HT1080 (cell line): ENCODE measurements at regions not wholly inside any gene's neighbourhood (a gene's known extent, or its start where the extent isn't known, plus 50 kb on each side); places are given as distances from the start of the nearest gene placed in this dataset.
A peak's percentile ranks its signal among the peaks of the same experiment; 100 is the strongest.
"Not testable (repeated sequence)": the region's sequence is repeated elsewhere in the genome, so short reads cannot be mapped to it uniquely, and the experiment has no call there.

Experiments
- DNase-seq: peaks from one replicate; pipeline ENCODE4 v3.0.0-alpha.2; 2015; ENCODE audit warnings: low read depth

DNA sequence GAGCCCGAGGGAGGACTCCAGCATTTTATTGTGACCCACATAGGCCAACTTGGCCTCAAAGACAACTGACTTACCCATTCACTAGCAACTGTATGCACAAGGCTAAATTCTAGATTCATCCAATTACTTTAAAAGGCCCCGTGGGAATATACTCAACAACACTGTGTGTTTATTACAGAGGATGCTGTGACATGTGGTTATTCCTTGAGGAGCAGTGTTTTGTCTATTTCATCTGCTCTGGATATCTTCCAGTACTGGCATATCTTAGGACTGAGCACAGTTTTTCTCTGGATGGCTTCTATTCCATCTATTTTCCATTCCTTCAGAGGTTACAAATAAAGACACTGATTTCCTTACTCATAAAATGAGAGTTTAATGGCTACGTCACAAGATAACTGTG is 87.2 kb upstream of the KRAS start:
- no peak for DNase-seq

DNA sequence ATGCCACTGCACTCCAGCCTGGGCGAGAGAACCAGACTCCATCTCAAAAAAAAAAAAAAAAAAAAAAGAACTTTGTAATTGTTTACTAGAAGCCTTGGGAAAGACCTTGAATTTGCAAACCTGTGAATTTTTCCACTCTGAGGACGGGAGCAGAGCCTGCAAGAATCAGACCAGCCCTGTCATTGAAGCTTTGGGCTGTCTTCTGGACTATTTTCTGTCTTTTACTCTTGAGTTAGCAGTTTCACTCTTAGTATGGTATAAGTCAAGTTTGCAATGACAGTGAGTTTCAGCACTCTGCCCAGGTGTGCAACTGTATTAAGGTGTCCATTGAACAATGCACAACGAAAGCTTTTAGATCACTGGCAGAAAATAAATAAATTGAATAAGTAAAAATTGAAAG is 81.4 kb upstream of the KRAS start:
- no peak for DNase-seq

DNA sequence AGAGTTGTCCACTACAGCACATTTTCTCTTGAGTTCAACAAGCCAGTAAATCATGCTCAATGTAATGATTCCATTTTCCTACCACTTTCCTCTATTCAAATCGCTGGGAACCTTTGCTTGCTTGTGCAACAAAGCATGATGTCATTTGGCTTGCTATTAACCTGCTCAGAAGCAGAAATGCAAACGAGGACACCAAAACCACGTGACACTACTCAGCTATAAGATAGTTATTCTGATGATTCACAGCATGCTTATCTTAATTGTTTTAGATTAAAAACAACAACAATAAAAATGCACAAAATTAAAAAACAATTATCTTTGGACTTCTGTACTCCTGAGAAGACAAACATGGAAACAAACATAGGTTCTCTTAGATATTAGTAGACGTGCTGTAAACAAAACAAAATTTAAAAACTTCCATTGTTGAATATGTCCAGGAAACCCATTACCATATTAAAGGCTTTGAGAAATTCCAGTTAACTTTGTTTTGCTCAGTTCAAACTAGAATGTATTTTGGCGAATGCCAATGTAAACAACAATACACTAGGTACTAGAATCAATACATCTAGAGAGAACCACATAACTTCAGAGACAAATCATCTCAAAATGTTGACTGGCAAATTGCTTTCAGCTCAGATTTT is 77.5 kb upstream of the KRAS start:
- no peak for DNase-seq

DNA sequence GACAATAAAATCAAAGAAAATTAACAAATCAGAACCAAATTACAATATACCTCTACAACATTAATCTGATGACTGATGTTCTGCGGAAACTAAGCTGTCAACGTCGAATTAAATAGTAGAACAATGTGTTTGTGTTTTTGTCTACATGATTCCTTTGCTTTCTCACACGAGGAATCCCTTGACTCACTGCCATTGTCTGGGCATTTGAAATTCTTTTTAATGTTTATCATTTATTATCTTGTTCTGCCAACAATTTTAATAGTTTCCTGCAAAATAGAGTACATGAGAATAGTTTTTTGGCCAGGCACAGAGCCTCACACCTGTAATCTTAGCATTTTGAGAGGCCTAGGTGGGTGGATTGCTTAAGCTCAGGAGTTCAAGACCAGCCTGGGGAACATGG is 76.6 kb upstream of the KRAS start:
- DNase-seq = no peak

DNA sequence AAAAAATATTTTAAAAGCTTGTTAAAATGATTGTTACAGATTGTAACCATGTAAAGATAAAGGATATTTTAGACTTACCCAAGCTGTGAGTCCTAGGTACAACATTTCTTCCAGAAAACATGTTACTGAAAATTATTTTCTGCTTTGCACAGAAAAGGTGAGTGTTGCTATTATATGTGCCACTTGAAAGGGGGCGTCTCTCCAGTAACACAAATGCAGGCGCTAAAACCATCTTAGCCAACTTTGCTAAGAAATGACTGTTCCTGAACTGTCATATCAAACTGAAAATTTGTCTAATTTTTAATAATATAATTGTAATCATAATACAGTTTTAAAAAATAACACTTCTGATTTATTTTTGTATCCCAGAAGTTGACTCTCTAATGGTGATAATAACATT is 75.6 kb upstream of the KRAS start:
- DNase-seq = no peak

DNA sequence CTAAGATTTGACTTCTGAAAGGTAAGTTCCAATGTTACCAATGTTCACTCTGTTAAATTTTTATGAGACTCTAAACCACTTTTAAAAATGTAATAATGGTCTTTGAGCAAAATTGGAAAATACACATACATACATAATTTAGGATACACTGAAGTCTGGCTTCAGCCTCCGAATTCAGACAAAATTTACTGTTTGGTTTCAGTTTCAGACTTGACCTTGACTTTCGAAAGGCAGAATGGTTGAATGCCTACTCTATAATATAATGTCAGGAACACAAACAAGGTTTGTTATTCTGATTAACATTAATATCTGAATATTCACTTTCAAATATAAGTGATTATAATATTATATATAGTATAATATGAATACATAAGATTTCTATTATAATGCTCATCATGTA is 74.1 kb upstream of the KRAS start:
- DNase-seq = no peak

DNA sequence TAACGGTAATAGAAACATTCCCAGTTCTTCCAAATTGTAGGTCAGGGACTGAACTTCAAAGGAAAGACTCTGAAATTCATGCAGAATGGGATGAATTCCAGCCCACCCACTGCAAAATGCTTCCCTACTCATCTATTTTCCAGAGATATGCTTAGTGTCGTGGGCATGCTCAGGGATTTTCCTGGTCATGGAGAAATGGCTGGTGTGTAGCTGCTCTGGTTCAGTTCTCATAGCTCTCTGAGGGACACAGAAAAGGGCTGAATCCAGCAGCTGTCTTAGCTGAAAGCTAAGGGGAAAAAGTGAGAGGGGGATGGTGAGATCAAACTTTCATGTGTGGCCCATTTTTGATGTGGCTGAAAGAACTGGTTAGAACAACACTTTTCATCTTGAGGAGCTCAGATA is 72.9 kb upstream of the KRAS start:
- DNase-seq = no peak

DNA sequence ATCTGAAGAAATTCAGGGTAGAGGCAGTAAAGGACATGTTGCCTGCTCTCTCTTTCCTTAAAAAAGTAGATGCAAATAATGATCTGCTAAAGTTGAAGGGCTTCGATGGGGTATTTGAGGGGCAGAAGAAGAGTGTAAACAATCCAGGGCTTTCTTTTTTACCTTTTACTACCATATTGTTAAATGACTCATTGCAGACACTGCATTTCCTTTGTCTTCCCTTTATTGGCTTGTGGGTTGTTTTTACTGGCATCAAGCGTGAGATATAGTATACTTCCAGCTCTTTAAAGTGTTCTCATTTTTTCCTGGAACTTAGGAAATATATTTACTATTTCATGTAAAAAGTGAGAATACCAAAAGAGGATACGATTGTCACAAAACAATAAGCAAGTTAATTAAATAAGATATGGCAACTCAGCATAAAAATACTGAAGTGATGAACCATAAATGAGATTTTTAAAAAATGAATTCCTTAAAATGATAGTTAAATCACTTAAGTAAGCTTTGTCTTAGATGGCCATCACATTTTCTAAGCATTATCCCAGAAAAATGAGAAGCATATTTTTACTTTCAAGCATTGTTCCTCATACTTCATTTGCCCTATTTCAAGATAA is 72.3 kb upstream of the KRAS start:
- peak; percentile 67 for DNase-seq

DNA sequence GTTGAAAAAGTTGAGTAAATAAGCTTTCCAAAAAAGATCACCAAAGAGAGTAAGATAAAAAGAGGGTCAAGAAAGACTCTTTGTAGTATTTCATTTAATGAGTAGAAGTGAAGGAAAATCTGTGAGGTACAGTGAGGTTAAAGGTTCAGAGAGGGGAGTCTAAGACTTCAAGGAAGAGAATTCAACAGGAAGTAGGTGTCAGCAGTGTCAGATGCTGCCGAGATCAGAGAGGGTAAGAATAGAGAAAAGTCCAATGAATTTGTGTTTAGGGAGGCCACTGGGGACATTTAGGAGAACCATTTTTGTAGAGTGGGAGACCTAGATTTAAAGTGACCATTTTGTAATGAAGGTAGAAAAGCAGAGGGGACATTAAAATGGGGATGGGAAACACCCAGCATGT is 71.6 kb upstream of the KRAS start:
- DNase-seq = no peak

DNA sequence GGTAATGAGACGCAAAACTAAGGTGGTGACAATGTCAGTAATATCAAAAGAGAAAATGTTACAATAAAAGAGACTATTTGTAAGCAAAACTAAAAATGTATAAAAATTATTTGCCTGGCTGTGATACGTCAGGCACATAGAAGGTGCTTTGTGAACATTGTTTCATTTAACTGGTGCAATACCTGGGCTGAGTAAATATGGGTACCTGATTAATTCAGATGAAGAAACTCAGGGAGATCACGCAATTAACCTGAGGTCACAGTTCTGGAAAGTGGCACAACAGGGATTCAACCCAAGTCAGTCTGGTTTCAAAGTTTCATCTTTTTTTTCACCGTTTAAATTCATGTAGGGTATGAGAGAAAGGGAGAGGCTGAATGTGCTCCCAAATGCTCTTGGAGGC is 71.0 kb upstream of the KRAS start:
- DNase-seq = no peak

DNA sequence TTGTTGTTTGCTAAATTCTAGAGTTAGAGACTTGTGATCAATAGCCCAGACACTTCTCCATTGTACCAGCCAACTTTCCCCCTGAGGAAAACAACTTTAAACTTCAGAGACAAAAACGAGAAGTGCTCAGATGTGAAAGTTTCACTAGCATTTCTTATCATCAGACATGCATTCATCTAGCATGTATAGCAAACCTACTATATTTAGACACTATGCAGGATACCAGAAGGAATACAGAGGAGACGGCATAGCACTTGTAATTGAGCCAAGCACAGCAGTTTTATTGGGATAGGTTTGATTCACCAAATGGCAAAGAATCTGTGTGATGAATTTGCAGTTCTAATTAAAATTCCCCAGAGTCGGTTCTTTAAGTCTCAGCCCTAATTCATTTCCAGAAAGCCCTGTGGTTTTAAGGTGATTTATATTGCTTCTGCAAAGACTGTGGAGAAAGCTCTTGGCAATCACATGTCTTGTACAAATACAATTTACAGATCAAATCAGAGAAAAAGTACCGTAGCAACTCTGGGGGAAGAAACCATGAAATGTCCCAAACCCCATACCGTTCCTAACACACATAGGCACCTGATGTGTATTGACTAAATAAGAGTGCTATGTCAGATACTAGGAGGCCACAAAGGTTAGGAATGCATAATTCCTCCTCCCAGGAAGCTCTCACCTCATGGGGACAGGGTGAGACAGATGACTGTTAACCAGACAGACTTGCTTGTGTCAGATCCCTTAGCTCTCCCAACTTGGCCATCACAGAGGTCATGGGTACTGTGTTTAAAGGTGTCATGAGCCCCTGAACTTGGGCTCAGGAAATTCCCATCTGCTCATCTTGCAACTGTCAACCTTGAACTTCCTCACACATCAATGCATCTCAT is 69.6 kb upstream of the KRAS start:
- DNase-seq = no peak

DNA sequence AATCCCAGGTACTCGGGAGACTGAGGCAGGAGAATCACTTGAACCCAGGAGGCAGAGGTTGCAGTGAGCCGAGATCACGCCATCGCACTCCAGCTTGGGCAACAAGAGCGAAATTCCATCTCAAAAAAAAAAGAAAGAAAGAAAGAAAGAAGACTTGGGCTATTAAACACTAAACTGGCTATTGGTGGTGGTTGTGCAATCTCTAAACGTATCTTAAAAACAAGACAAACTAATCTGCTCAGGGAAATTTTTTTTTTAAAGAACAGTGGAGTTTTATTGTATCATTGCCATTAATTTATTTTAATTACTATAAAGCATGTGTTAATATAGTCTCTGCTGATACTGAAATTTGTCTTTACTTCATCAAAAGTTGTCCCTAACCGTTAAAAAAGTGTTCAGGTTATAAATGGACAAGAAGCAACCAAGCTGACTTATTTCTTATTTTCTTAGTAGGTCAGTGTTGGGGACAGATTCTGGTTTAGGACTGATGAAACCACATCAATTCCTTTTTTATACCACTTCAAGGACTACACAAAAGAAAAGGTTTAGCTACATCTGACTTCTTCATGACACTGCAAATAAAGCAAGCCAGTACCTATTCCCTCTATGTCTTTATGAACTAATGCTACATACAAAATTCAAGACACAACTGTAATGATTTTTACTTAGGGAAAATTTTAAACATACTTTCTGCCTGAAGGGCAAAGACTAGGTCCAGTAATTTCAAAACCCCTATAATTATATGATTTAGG is 68.7 kb upstream of the KRAS start:
- DNase-seq = no peak

DNA sequence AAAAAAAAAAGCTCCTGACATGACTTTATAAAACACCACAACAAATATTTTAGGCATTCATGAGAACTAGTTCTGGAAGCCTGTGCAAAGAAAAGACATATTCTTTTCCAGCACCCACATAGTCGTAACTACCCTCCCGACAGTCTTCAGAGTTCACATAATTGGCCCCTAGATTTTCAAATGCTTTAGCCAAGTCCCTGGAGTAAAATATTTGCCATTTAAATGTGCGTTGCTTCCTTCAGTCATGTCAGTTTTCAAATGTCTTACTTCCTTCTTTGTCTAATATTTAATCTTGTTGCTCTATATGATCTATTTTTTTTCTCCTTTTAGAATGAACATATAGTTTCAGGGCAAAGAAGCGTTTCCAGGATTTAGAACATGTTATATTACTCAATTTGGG is 66.8 kb upstream of the KRAS start:
- DNase-seq = no peak

DNA sequence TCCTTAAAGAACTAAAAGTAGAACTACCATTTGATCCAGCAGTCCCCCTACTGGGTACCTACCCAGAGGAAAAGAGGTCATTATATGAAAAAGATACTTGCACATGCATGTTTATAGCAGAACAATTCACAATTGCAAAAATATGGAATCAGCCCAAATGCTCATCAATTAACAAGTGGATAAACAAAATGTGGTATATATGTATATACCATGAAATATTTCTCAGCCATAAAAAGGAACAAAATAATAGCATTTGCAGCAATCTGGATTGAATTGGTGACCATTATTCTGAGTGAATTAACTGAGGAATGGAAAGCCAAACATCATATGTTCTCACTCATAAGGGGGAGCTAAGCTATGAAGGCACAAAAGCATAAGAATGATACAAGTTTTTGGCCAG is 64.7 kb upstream of the KRAS start:
- DNase-seq = no peak

DNA sequence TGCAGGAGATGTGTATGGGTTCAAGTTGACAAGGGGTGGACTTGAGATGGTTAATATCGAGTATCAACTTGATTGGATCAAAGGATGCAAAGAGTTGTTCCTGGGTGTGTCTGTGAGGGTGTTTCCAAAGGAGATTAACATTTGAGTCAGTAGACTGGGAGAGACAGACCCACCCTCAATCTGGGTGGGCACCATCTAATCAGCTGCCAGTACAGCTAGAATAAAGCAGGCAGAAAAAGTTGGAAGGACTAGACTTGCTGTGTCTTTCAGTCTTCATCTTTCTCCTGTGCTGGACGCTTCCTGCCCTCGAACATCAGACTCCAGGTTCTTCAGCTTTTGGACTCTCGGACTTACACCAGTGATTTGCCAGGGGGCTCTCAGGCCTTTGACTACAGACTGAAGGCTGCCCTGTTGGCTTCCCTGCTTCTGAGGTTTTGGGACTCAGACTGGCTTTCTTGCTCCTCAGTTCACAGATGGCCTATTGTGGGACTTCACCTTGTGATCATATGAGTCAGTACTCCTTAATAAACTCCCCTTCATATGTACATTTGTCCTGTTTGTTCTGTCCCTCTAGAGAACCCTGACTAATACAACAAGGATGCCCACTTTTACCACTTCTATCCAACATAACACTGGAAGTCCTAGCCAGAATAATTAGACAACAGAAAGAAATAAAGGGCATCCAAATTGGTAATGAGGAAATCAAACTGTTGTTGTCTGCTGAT is 62.7 kb upstream of the KRAS start:
- peak; percentile 77 for DNase-seq

DNA sequence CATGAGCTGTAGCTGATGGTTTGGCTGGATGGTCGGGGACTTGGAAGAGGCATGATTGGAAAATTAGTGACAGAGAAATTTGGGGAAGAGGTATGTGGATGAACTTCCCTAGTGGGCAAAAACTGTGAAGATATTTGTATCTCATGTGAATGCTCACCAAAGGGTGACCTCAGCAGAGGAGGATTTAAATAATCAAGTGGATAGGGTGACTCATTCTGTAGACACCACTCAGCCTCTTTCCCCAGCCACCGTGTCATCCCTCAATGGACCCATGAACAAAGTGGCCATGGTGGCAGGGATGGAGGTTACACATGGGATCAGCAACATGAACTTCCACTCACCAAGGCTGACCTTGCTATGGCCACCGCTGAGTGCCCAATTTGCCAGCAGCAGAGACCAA is 60.8 kb upstream of the KRAS start:
- DNase-seq = peak; percentile 40

DNA sequence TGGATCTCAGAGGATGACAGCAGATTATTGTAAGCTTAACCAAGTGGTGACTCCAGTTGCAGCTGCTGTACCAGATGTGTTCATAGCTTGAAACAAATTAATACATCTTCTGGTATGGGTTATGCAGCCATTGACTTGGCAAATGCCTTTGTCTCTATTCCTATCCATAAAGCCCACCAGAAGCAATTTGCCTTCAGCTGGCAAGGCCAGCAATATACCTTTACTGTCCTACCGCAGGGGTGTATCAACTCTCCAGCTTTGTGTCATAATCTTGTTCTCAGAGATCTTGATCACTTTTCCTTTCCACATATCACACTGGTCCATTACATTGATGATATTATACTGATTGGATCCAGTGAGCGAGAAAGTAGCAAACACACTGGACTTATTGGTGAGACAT is 59.3 kb upstream of the KRAS start:
- not testable (repeated sequence) for DNase-seq

DNA sequence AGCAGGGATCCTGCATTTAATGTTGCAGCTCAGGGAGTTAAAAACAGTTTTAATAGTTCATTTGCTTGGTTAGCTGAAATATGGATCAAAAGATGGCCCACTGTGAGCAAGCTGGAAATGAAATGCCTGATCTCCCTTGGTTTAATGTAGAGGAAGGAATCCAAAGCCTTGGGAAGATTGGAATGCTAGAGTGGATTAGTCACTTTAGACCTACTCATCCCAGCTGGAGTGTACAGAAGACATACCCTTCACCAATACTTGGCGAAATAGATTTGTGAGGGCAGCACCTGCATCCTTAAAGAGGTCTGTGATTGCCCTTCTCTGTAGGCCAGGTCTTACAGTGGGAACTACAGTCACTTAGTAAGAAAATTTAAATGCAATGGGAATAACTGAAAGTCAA is 58.0 kb upstream of the KRAS start:
- peak; percentile 62 for DNase-seq

DNA sequence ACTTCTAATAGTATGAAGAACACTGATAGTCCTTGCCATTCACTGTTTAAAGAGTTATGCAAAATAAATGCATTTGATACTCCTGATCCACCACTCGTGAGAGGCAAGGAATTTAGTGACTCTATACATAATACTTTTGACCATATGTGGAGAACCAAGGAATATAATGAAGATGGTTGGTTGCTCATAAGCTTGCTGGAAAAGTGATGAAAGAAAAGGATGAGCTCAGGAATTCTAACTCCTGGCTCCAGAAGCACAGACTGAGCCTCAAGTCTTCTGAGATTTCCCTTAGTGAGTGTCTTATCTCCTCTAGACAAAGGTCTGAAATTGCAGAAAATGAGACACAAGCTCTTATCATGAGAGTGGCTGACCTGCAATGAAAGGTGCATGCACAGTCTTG is 57.1 kb upstream of the KRAS start:
- DNase-seq = no peak

DNA sequence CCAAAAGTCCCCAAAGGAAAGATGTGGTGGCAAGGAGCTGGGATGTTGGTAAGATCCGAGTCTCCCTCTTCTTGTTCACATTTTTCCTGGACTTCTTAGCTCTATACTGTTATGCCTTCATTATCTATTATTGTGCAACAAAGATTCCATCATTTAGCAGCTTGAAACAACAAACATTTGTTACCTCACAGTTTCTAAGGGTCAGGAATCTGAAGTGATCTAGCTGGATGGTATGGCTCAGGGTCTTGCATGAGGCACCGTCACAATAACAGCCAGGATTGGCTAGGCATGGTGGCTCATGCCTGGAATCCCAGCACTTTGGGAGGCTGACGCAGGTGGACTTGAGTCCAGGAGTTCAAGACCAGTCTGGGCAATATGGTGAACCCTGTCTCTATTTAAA is 51.1 kb upstream of the KRAS start:
- no peak for DNase-seq
